ENCODE measurements at regions not wholly inside any gene's neighbourhood (a gene's known extent, or its start where the extent isn't known, plus 50 kb on each side); places are given as distances from the start of the nearest gene placed in this dataset.
"Not testable (repeated sequence)": the region's sequence is repeated elsewhere in the genome, so short reads cannot be mapped to it uniquely, and the experiment has no call there.

DNA sequence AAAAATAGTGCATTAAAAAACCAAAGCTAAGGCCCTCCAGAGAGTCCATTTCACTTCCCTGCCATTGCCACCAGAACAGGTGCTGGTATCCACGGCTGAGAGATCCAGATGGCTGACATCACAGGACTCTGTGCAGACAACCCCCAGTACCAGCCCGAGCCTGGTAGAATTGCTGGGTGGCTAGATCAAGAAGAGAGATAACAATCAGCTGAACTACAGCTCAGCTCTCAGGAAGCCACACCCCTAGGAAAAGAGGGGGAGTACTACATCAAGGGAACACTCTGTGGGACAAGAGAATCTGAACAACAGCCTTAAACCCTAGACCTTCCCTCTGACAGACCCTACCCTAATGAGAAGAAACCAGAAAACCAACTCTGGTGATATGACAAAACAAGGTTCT lies 73.8 kb upstream of the SLIT3 start:
- Histone ChIP-seq H3K79me2 (ENCODE audit: control insufficient read depth, insufficient read depth, low read length) (no peaks in the 10 kb centered on the region), H3K9ac (replicated peaks; ENCODE audit: extremely low read depth, insufficient read depth, low read length) (no peak overlapping the region), H3K27me3 (ENCODE audit: control insufficient read depth in 2 of 2, insufficient read depth in 2 of 2, low read length in 2 of 2) (no peaks in the 10 kb centered on the region), H3K4me3 (replicated peaks in 1 of 3; ENCODE audit: insufficient read depth in 1 of 3, low read depth in 1 of 3, low read length in 3 of 3) (no peak overlapping the region), H4K20me1 (replicated peaks; ENCODE audit: control insufficient read depth, extremely low read depth, insufficient read depth, low read length) (no peaks in the 10 kb centered on the region), H3K9me1 (replicated peaks; ENCODE audit: control insufficient read depth, extremely low read depth, insufficient read depth, low read length) (no peaks in the 10 kb centered on the region), H3K36me3 (ENCODE audit: control insufficient read depth in 2 of 2, extremely low read depth in 1 of 2, insufficient read depth in 2 of 2, low read length in 2 of 2) (no peaks in the 10 kb centered on the region), H3K4me2 (ENCODE audit: insufficient read depth, low read length) (no peak overlapping the region), H3K4me1 (ENCODE audit: control insufficient read depth, extremely low read depth, insufficient read depth, low read length) (no peaks in the 10 kb centered on the region), H3K27ac (ENCODE audit: insufficient read depth, low read depth, low read length) (no peak overlapping the region), H2AFZ (ENCODE audit: low read depth, low read length) (no peak overlapping the region), H3K9me3 (replicated peaks; ENCODE audit: control insufficient read depth, insufficient read depth, low read length) (no peaks in the 10 kb centered on the region)
- TF ChIP-seq FOS (IDR thresholded peaks at IDR 0.05; ENCODE audit: borderline replicate concordance, insufficient read depth, low read length) = no peak
- TF ChIP-seq GATA2 (IDR thresholded peaks at IDR 0.05; ENCODE audit: insufficient read depth, insufficient read length, low read depth, low read length) = peak; percentile 85
- ChIA-PET CTCF (no interaction called here), POLR2A (no interaction called here)
- no peak for FAIRE-seq
- intact Hi-C loops (cut with micrococcal nuclease) (no loop called here), dilution Hi-C loops (cut with MboI; ENCODE audit: extremely low pct_ligation_motif_present, low sequenced_read_pairs) (no loop called here)
- DNase-seq (ENCODE audit: low read depth, low spot score) = no peak
- no TSS peak for BruUV-seq (replicated peaks)

DNA sequence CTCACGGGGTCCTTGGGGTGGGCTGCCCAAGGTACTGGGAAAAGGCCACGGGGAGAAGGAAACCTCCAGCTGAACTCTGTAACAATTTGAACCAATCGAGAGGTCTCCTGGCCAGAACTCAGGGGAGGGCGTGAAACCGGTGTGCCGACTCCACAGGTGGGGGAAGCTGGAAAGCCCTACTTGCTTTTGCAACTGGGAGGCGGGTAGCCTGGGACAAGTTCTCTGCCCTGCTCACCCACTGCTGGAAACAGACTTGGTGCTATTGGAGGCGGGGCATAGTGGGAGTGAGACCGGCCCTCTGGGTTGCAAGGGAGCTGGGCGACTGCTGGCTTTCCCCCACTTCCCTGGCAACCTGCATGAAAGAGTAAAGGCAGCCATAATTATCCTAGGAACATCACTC lies 73.2 kb upstream of the SLIT3 start:
- Histone ChIP-seq H3K36me3 (ENCODE audit: control insufficient read depth in 2 of 2, extremely low read depth in 1 of 2, insufficient read depth in 2 of 2, low read length in 2 of 2) (no peaks in the 10 kb centered on the region), H3K9ac (replicated peaks; ENCODE audit: extremely low read depth, insufficient read depth, low read length) (no peak overlapping the region), H3K27me3 (ENCODE audit: control insufficient read depth in 2 of 2, insufficient read depth in 2 of 2, low read length in 2 of 2) (no peaks in the 10 kb centered on the region), H4K20me1 (replicated peaks; ENCODE audit: control insufficient read depth, extremely low read depth, insufficient read depth, low read length) (no peaks in the 10 kb centered on the region), H3K79me2 (ENCODE audit: control insufficient read depth, insufficient read depth, low read length) (no peaks in the 10 kb centered on the region), H3K4me2 (ENCODE audit: insufficient read depth, low read length) (no peak overlapping the region), H3K4me1 (ENCODE audit: control insufficient read depth, extremely low read depth, insufficient read depth, low read length) (no peaks in the 10 kb centered on the region), H3K4me3 (replicated peaks in 1 of 3; ENCODE audit: insufficient read depth in 1 of 3, low read depth in 1 of 3, low read length in 3 of 3) (no peak overlapping the region), H3K27ac (ENCODE audit: insufficient read depth, low read depth, low read length) (no peak overlapping the region), H2AFZ (ENCODE audit: low read depth, low read length) (no peak overlapping the region), H3K9me3 (replicated peaks; ENCODE audit: control insufficient read depth, insufficient read depth, low read length) (no peaks in the 10 kb centered on the region), H3K9me1 (replicated peaks; ENCODE audit: control insufficient read depth, extremely low read depth, insufficient read depth, low read length) (no peaks in the 10 kb centered on the region)
- FAIRE-seq (no peak), DNase-seq (ENCODE audit: low read depth, low spot score) (no peak)
- dilution Hi-C loops (cut with MboI; ENCODE audit: extremely low pct_ligation_motif_present, low sequenced_read_pairs) = no loop called here
- POLR2A ChIA-PET = no interaction called here
- no TSS peak for BruUV-seq (replicated peaks)
- CTCF ChIA-PET = no interaction called here
- TF ChIP-seq POLR2A (IDR thresholded peaks at IDR 0.05; ENCODE audit: low read depth, low read length) (no peak), MYC (IDR thresholded peaks at IDR 0.05; ENCODE audit: low read depth, low read length) (no peak), JUN (IDR thresholded peaks at IDR 0.05; ENCODE audit: borderline replicate concordance, insufficient read depth, insufficient read length, low read depth) (no peak), POLR2AphosphoS5 (IDR thresholded peaks at IDR 0.05; ENCODE audit: insufficient read depth, low read depth, low read length) (no peak), EZH2 (IDR thresholded peaks at IDR 0.05; ENCODE audit: borderline replicate concordance, low read depth, low read length, severe bottlenecking) (no peak), GATA2 (IDR thresholded peaks at IDR 0.05; ENCODE audit: insufficient read depth, insufficient read length, low read depth, low read length) (no peak), FOS (IDR thresholded peaks at IDR 0.05; ENCODE audit: borderline replicate concordance, insufficient read depth, low read length) (no peak)
- TF ChIP-seq, protein P1, sequence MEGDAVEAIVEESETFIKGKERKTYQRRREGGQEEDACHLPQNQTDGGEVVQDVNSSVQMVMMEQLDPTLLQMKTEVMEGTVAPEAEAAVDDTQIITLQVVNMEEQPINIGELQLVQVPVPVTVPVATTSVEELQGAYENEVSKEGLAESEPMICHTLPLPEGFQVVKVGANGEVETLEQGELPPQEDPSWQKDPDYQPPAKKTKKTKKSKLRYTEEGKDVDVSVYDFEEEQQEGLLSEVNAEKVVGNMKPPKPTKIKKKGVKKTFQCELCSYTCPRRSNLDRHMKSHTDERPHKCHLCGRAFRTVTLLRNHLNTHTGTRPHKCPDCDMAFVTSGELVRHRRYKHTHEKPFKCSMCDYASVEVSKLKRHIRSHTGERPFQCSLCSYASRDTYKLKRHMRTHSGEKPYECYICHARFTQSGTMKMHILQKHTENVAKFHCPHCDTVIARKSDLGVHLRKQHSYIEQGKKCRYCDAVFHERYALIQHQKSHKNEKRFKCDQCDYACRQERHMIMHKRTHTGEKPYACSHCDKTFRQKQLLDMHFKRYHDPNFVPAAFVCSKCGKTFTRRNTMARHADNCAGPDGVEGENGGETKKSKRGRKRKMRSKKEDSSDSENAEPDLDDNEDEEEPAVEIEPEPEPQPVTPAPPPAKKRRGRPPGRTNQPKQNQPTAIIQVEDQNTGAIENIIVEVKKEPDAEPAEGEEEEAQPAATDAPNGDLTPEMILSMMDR (IDR thresholded peaks at IDR 0.05; ENCODE audit: extremely low read depth in 1 of 2, insufficient read depth in 1 of 2, low read depth in 1 of 2, low read length in 2 of 2) = no peak
- TF ChIP-seq, protein P2, sequence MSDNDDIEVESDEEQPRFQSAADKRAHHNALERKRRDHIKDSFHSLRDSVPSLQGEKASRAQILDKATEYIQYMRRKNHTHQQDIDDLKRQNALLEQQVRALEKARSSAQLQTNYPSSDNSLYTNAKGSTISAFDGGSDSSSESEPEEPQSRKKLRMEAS (IDR thresholded peaks at IDR 0.05; ENCODE audit: insufficient read depth, insufficient read length) = no peak
- intact Hi-C loops (cut with micrococcal nuclease) = no loop called here

DNA sequence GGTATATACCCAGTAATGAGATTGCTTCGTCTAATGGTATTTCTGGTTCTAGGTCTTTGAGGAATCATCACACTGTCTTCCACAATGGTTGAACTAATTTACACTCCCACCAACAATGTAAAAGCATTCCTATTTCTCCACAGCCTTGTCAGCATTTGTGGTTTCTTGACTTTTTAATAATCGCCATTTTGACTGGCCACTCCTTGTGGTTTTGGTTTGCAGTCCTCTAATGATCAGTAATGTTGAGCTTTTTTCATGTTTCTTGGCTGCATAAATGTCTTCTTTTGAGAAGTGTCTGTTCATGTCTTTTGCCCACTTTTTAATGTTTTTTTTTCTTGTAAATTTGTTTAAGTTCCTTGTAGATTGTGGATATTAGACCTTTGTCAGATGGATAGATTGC lies 70.9 kb upstream of the SLIT3 start:
- H3K9ac ChIP-seq (replicated peaks; ENCODE audit: extremely low read depth, insufficient read depth, low read length); FAIRE-seq; intact Hi-C loops (cut with micrococcal nuclease); H2AFZ ChIP-seq (ENCODE audit: low read depth, low read length); H3K9me3 ChIP-seq (replicated peaks; ENCODE audit: control insufficient read depth, insufficient read depth, low read length); H3K4me2 ChIP-seq (ENCODE audit: insufficient read depth, low read length); H3K4me3 ChIP-seq (replicated peaks in 1 of 3; ENCODE audit: insufficient read depth in 1 of 3, low read depth in 1 of 3, low read length in 3 of 3); BruUV-seq (replicated peaks); H3K9me1 ChIP-seq (replicated peaks; ENCODE audit: control insufficient read depth, extremely low read depth, insufficient read depth, low read length); H3K79me2 ChIP-seq (ENCODE audit: control insufficient read depth, insufficient read depth, low read length); POLR2A ChIA-PET; H3K36me3 ChIP-seq (ENCODE audit: control insufficient read depth in 2 of 2, extremely low read depth in 1 of 2, insufficient read depth in 2 of 2, low read length in 2 of 2); H4K20me1 ChIP-seq (replicated peaks; ENCODE audit: control insufficient read depth, extremely low read depth, insufficient read depth, low read length); DNase-seq (ENCODE audit: low read depth, low spot score); dilution Hi-C loops (cut with MboI; ENCODE audit: extremely low pct_ligation_motif_present, low sequenced_read_pairs); H3K27me3 ChIP-seq (ENCODE audit: control insufficient read depth in 2 of 2, insufficient read depth in 2 of 2, low read length in 2 of 2); CTCF ChIA-PET; H3K27ac ChIP-seq (ENCODE audit: insufficient read depth, low read depth, low read length): not testable (repeated sequence)
- H3K4me1 ChIP-seq (ENCODE audit: control insufficient read depth, extremely low read depth, insufficient read depth, low read length) = peaks cover 13% of the 10 kb centered on the region

All from endothelial cell of umbilical vein (primary cell).